CD4-positive, alpha-beta T cell (primary cell): ENCODE measurements at regions not wholly inside any gene's neighbourhood (a gene's known extent, or its start where the extent isn't known, plus 50 kb on each side); places are given as distances from the start of the nearest gene placed in this dataset.

Experiments
- ATAC-seq: fragments of 200-7000 bp; cut with Tn5 transposase; one replicate; pipeline ENCODE4 v1.10.0; 2022; ENCODE audit warnings: mild to moderate bottlenecking; ENCODE audit not compliant: poor library complexity
- CTCF ChIA-PET: fragments of 350-600 bp; sonication (Branson Sonifier 250); formaldehyde crosslinking; loops from one replicate; lab custom pipeline; 2021; ENCODE audit warnings: antibody characterized with exemption, inconsistent platforms; lab: Charles Lee
- POLR2A ChIA-PET: fragments of 350-600 bp; sonication (Branson Sonifier 250); formaldehyde crosslinking; loops from one replicate; lab custom pipeline; 2021; ENCODE audit warnings: antibody characterized with exemption, inconsistent platforms; lab: Charles Lee
- DNase-seq, 14 experiments: peaks; one replicate each; pipeline ENCODE4 v3.0.0-alpha.2; 2013 to 2020; ENCODE audit warnings: mixed read lengths in 2 of 14
- H3K27ac ChIP-seq, 2 donors: one replicate each; pipeline versions ENCODE4 v1.5.1 to v1.7.0; 2013; ENCODE audit warnings: low read length in 2 of 2, low read depth in 1 of 2, mild to moderate bottlenecking in 1 of 2
- H3K27me3 ChIP-seq, 2 experiments: 1 replicate in 1 of 2; 2 replicates in 1 of 2; pipeline versions ENCODE4 v1.6.1 to v1.7.0; 2013; ENCODE audit warnings: low read length in 2 of 2, control low read depth in 1 of 2, mild to moderate bottlenecking in 1 of 2, moderate library complexity in 1 of 2; ENCODE audit not compliant: insufficient read depth in 2 of 2, control insufficient read depth in 1 of 2
- H3K36me3 ChIP-seq: one replicate; pipeline ENCODE4 v1.6.1; 2013; ENCODE audit warnings: low read length, control low read depth; ENCODE audit not compliant: insufficient read depth
- H3K4me1 ChIP-seq: one replicate; pipeline ENCODE4 v1.6.1; 2013; ENCODE audit warnings: low read length, control low read depth; ENCODE audit not compliant: insufficient read depth
- H3K4me3 ChIP-seq: one replicate; pipeline ENCODE4 v1.5.1; 2013; ENCODE audit warnings: mild to moderate bottlenecking, low read length, moderate library complexity
- H3K9me3 ChIP-seq, 2 experiments: 1 replicate in 1 of 2; 2 replicates in 1 of 2; pipeline versions ENCODE4 v1.6.1 to v1.7.0; 2013; ENCODE audit warnings: low read length in 2 of 2, mild to moderate bottlenecking in 2 of 2, control low read depth in 1 of 2, moderate library complexity in 1 of 2; ENCODE audit not compliant: control insufficient read depth in 1 of 2, insufficient read depth in 1 of 2
- H3K27ac Mint-ChIP-seq: one replicate; pipeline ENCODE4 v1.8.0; 2020; ENCODE audit warnings: mixed read lengths
- H3K27me3 Mint-ChIP-seq: one replicate; pipeline ENCODE4 v1.8.0; 2021; ENCODE audit warnings: mixed read lengths
- H3K36me3 Mint-ChIP-seq: one replicate; pipeline ENCODE4 v1.8.0; 2021; ENCODE audit warnings: low read depth, mixed read lengths
- H3K4me1 Mint-ChIP-seq: one replicate; pipeline ENCODE4 v1.8.0; 2021; ENCODE audit warnings: low read depth, mixed read lengths
- H3K4me3 Mint-ChIP-seq: one replicate; pipeline ENCODE4 v1.8.0; 2020; ENCODE audit warnings: mild to moderate bottlenecking, mixed read lengths
- H3K9me3 Mint-ChIP-seq: one replicate; pipeline ENCODE4 v1.8.0; 2020; ENCODE audit warnings: mixed read lengths
- CTCF ChIP-seq: fragments of 200-600 bp; IDR thresholded peaks from one replicate; pipeline ENCODE4 v1.8.0; 2022; ENCODE audit warnings: antibody characterized with exemption, mild to moderate bottlenecking
- intact Hi-C, 2 experiments: fragments of 100-400 bp; cut with DNase I in 1 of 2; cut with micrococcal nuclease in 1 of 2; formaldehyde crosslinking; loops; one replicate each; pipeline versions ENCODE4 v1.15.1 to v1.9.0; 2023 to 2025; cut with DNase I, micrococcal nuclease

GRCh38 chr9:108696156-108696555 is 159.6 kb downstream of the ACTL7B start:
- no peak for DNase-seq
- Histone ChIP-seq H3K27me3 (no peaks in the 10 kb centered on the region), H3K4me3 (no peak overlapping the region), H3K27ac (no peak overlapping the region), H3K9me3 (peaks cover 0 to 3% of the 10 kb centered on the region in 2 experiments), H3K36me3 (no peaks in the 10 kb centered on the region), H3K4me1 (no peaks in the 10 kb centered on the region)
- no peak for ATAC-seq
- no peak for TF ChIP-seq CTCF
- Mint-ChIP-seq H3K4me3 (no peak overlapping the region), H3K4me1 (no peaks in the 10 kb centered on the region), H3K9me3 (peaks cover 3% of the 10 kb centered on the region), H3K27ac (no peak overlapping the region), H3K36me3 (no peaks in the 10 kb centered on the region), H3K27me3 (no peaks in the 10 kb centered on the region)
- intact Hi-C loops = no loop called here
- CTCF ChIA-PET = no interaction called here
- POLR2A ChIA-PET = no interaction called here

- ChIA-PET CTCF (no interaction called here), POLR2A (no interaction called here)
These were observed 161.6 kb downstream of the ACTL7B start for GRCh38 chr9:108694170-108694569.

GRCh38 chr9:108691614-108692013 is 164.2 kb downstream of the ACTL7B start:
- Histone ChIP-seq H3K9me3 (peaks cover 3 to 6% of the 10 kb centered on the region in 2 experiments), H3K36me3 (no peaks in the 10 kb centered on the region), H3K27me3 (no peaks in the 10 kb centered on the region), H3K4me1 (no peaks in the 10 kb centered on the region), H3K4me3 (no peak overlapping the region), H3K27ac (no peak overlapping the region)
- no peaks in the 10 kb centered on the region for H3K27me3 Mint-ChIP-seq
- DNase-seq (no peak), ATAC-seq (no peak)
- intact Hi-C loops = no loop called here
- no peaks in the 10 kb centered on the region for H3K4me1 Mint-ChIP-seq
- no peak overlapping the region for H3K27ac Mint-ChIP-seq
- peaks cover 6% of the 10 kb centered on the region for H3K9me3 Mint-ChIP-seq
- POLR2A ChIA-PET = no interaction called here
- no peak for TF ChIP-seq CTCF
- no peak overlapping the region for H3K4me3 Mint-ChIP-seq
- CTCF ChIA-PET = no interaction called here
- no peaks in the 10 kb centered on the region for H3K36me3 Mint-ChIP-seq

More at GRCh38 chr9:108694170-108694569, 161.6 kb downstream of the ACTL7B start:
- no peak overlapping the region for H3K4me3 Mint-ChIP-seq
- ATAC-seq (no peak), DNase-seq (no peak)
- intact Hi-C loops = no loop called here
- H3K4me1 ChIP-seq = no peaks in the 10 kb centered on the region
- H3K4me1 Mint-ChIP-seq = no peaks in the 10 kb centered on the region
- no peaks in the 10 kb centered on the region for H3K27me3 ChIP-seq
- no peaks in the 10 kb centered on the region for H3K27me3 Mint-ChIP-seq
- no peaks in the 10 kb centered on the region for H3K36me3 ChIP-seq
- no peak for TF ChIP-seq CTCF
- no peaks in the 10 kb centered on the region for H3K36me3 Mint-ChIP-seq
- H3K27ac Mint-ChIP-seq = no peak overlapping the region
- H3K9me3 ChIP-seq = peaks cover 0 to 3% of the 10 kb centered on the region in 2 experiments
- H3K9me3 Mint-ChIP-seq = peaks cover 3% of the 10 kb centered on the region
- no peak overlapping the region for H3K27ac ChIP-seq
- no peak overlapping the region for H3K4me3 ChIP-seq
